GM21367 (cell line): ENCODE measurements at regions not wholly inside any gene's neighbourhood (a gene's known extent, or its start where the extent isn't known, plus 50 kb on each side); places are given as distances from the start of the nearest gene placed in this dataset.
A peak's percentile ranks its signal among the peaks of the same experiment; 100 is the strongest.
"Not testable (repeated sequence)": the region's sequence is repeated elsewhere in the genome, so short reads cannot be mapped to it uniquely, and the experiment has no call there.

Experiments
- ATAC-seq: cut with Tn5 transposase; IDR thresholded peaks from one replicate; pipeline ENCODE4 v1.9.1; 2021; ENCODE audit not compliant: unreplicated experiment

GRCh38 chr15:83335542-83335941, 51.1 kb upstream of the BNC1 start:
- ATAC-seq: not testable (repeated sequence)

- ATAC-seq: no peak
These were observed 54.9 kb upstream of the BNC1 start for GRCh38 chr15:83339396-83339795.

DNA sequence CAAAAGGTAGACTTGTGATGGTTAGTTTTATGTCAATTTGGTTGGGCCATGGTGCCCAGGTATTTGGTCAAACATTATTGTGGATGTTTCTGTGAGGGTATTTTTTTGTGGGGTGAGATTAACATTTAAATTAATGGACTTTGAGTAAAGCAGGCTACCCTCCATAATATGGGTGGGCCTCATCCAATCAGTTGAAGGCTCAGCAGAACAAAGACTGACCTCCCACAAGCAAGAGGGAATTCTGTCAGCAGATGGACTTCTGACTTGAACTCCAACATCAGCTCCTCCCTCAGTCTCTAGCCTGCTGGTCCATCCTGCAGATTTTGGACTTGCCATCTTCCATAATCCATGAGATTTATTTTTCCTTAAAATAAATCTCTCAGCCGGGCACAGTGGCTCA, 55.6 kb upstream of the BNC1 start:
- no peak for ATAC-seq

GRCh38 chr15:83346342-83346741, 61.9 kb upstream of the BNC1 start:
- no peak for ATAC-seq

DNA sequence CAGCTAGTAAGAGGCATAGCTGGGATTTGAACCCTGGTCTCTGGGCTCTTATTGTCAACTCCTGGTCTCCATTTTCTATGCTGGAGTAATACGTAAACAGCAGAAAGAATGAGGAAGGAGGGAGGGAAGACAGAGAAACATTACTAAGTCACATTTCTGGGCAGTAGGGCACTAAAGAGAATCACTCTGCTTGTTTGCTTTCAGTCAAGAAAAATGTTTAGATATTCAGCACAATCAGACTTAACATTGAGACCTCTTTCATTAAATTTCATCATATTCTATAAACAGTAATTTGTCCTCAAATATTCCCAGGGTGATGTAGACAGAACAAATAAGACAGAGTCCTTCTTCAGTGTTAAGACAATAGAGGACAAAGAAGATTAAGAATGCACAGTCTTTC, 67.7 kb upstream of the BNC1 start:
- no peak for ATAC-seq

- no peak for ATAC-seq
These were observed 72.3 kb upstream of the BNC1 start for GRCh38 chr15:83356501-83357399.

GRCh38 chr15:83358972-83359564, 74.6 kb upstream of the BNC1 start:
- ATAC-seq: no peak

- no peak for ATAC-seq
These were observed 78.2 kb upstream of the BNC1 start for GRCh38 chr15:83362706-83363105.

DNA sequence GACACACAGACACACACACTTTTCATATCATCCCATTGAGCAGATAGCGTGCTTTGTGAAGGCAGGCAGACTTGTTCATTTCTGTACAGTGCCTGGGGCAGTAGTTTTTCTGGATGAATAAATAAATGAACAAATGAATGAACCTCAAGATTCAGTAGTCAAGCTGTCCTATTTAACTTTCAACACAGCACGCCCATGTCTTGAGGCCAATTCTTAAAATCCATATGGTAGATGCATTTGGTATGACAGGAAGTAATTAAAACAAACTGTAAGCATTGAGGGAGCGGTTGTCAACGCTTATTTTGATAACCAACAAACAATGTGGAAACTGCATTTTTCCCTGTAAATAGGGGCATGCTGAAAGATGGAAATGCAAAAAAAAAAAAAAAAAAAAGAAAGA, 80.0 kb upstream of the BNC1 start:
- no peak for ATAC-seq

DNA sequence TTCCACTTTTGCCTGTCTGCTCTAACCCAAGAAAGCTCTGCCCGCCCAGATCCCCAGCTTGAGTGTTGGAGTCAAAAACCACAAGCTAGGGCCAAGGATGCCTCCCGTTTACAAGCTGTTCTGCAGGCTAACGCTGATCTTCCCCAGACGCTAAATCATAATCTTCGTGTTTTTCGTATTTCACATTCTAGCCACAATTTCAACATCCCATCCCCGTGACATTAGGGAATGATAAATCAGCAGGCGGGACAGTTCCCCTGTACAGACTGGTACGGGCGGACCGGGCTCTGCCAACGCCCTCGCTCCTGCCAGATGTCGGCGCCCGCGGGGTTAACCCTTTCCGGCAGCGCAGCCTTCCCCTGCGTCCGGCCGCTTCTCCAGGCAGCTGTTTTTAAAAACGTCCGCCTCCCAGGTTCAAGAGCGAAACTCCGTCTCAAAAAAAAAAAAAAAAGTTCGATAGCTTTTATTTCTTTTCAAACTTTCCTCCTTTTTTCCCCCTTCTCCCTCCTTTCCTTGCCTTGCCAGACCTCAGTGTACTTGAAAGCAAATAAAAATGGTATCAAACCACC, 81.0 kb upstream of the BNC1 start:
- no peak for ATAC-seq

DNA sequence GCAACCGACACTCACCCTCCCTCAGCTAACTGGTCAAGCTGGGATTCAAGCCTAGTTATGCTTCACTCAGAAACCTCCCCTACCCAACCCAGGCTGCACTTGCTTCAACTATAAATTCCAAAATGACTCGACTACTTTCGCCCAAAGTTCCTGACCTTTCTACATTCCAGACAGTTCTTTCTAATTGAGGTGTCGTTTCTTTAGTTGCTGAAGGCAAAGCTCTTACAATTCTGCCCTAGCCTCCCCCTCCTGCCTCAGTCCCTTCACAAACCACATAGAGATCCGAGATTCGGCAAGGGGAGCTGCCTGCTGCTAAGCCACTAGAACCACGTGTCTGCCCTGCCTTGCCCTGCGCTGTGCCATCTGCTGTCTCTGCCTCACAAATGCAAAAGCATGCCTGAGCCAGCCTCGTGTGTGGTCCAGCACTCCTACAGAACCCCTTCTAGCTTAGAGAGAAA, 74.7 kb upstream of the SH3GL3 start:
- no peak for ATAC-seq

- no peak for ATAC-seq
These were observed 68.1 kb upstream of the SH3GL3 start for GRCh38 chr15:83378921-83379578.

GRCh38 chr15:83379579-83379959, 67.6 kb upstream of the SH3GL3 start:
- no peak for ATAC-seq

GRCh38 chr15:83380059-83380458, 67.1 kb upstream of the SH3GL3 start:
- ATAC-seq: no peak

- peak; percentile 94 for ATAC-seq
These were observed 66.5 kb upstream of the SH3GL3 start for GRCh38 chr15:83380682-83381081.

DNA sequence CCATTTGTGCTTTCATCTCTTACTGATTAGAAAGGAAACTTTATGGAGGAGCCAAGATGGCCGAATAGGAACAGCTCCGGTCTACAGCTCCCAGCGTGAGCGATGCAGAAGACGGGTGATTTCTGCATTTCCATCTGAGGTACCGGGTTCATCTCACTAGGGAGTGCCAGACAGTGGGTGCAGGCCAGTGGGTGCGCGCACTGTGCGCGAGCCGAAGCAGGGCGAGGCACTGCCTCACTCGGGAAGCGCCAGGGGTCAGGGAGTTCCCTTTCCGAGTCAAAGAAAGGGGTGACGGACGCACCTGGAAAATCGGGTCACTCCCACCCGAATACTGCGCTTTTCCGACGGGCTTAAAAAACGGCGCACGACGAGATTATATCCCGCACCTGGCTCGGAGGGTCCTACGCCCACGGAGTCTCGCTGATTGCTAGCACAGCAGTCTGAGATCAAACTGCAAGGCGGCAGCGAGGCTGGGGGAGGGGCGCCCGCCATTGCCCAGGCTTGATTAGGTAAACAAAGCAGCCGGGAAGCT, 63.5 kb upstream of the SH3GL3 start:
- ATAC-seq: not testable (repeated sequence)

DNA sequence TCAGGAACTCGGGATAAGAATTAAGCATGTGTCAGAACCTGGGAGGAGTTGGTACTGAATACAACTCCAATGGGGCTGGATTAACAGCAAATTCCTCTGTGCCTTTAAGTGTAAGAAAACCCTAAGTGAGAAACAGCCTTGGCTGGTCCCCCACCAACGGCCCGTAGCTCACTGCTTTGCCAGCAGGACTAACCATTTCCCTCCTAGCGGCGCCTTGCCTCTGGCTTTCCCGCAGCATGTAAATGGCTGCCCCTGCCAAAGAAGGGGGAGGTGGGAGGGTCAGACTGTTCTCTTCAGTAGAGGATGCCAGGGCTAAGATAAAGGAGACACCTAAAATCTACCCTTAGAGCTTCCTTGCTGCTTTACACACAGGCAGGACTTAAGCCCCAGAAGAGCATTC, 51.0 kb upstream of the SH3GL3 start:
- ATAC-seq: no peak
